Skeletal muscle cell (primary cell): ENCODE measurements at regions not wholly inside any gene's neighbourhood (a gene's known extent, or its start where the extent isn't known, plus 50 kb on each side); places are given as distances from the start of the nearest gene placed in this dataset.

Experiments
- DNase-seq: peaks from one replicate; pipeline ENCODE4 v3.0.0-alpha.2; 2010; ENCODE audit warnings: low read depth
- H3K4me3 ChIP-seq: 2 replicates; pipeline ENCODE4 v1.5.1; 2011; ENCODE audit warnings: low read depth, mild to moderate bottlenecking, control low read depth, low read length, moderate library complexity

DNA sequence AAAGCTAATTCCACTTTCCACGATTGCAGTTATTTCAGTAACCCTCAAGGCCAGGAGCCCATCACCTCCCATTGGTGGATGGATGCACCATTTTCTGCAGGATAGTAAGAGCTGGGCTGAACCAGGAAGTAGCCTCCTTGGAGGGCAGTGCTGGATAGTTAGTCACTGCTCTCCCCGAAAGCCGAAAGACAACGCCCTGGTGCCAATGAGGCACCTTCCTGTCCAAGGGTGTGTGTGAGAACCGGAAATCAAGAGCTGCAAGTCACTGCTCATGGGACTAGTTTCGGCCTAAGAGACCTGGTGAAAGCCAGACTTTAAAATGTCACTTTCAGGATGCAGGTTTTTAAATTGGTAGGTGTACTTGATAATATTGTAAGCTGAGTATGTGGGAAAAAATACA lies 203.8 kb upstream of the HS3ST1 start:
- no peak for DNase-seq
- no peak overlapping the region for H3K4me3 ChIP-seq

DNA sequence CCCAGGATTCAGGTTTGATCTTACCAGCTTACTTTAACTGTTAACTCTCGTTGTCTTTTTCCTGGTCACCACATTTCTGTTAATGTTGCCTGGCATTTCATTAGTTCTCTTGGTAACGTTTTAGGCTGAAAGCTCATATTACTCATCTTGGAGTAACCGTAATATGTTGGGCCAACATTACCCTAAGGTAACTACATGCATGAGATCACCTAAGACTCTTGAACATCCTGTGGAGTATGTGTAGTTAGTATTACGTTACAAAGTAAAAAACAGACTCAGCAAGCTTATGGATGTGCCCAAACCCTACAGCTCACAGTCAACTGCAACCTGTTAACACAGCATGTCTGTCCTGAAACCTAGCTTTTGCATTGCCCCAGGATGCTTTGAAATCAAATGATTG lies 203.3 kb upstream of the HS3ST1 start:
- DNase-seq = no peak
- no peak overlapping the region for H3K4me3 ChIP-seq

DNA sequence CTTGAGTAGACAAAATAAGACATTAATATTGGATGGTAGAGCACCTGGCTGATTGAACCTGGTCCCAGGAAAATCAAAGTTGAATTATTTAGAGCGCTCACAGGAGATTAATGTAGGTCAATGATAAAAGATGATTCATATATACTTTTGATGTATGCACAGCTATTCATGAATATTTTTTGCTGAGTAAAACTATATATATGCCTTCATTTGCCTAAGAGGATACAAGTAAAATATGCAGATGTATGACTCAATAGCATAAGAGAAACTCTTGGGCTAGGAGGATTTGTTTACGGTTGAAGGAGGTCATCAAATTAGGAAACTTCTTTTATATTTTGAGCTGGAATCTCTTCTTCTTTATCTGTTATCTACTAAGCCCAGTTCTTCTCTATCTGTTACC lies 202.7 kb upstream of the HS3ST1 start:
- H3K4me3 ChIP-seq = no peak overlapping the region
- DNase-seq = no peak

DNA sequence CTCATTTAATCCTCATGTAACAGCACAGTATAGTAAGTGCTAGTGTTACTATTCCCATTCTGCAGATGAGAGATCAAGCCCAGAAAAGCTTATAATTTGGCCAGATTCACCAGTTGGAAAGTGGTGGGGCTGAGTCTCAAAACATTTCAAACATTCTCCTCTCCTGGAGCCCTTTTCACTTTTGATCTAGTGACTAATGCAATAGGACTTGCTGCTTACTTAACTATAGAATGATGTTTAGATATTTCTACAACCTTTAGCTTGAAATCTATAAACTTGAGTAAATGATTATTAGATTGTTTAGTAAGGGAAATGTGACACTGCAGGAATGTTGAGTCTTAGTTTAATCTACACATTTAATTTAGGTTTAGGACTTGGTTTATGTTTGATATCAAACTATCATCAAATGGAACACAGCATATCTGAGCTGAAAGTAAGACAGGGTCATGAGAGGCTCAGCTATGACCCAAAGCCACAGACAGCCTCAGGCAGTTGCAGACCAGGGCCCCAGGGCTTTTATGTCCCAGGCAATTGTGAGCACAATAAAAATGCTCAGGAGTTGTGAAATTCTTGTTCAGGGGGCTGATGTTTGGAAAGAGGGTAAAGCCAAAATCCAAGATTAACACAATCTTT lies 199.5 kb upstream of the HS3ST1 start:
- DNase-seq = no peak
- no peak overlapping the region for H3K4me3 ChIP-seq

DNA sequence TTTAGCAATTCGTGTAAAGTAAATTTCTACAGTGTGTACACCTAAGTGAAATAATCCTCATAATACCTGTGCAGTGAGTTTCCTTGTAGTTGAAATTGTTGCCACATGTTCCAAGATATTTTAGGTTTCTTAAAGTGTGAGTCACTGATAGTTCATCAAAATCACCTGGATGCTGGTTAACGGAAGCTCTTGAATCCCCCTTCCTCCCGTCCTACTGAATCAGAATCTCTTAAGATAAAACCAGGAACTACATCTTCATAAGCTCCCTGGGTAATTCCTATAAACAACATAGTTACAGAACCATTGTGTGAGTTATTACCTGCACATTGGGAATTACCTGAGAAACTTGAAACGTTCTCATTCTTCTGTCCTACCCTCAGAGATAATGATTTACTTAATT lies 197.4 kb upstream of the HS3ST1 start:
- no peak for DNase-seq

DNA sequence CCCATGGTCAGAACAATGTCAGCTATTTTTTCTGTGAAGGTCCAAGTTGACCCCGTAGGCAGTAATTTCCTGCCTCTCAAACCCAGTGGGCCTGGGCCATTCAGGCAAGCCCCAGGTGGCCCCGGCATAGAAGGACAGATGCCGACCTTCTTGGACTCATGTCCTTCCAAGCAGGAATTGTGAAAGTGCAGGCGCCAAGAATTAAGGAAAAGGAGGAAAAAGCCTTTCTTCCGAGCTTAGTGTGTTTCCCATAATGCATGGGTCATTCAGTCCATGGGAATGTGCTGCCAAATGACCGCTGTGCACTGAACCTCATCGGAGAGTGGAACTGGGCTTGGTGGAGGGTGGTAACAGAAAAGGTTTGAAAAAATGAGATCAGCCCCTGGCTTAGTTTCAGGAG lies 196.5 kb upstream of the HS3ST1 start:
- H3K4me3 ChIP-seq = no peak overlapping the region
- DNase-seq = no peak

More for the DNA sequence above, 197.4 kb upstream of the HS3ST1 start:
- H3K4me3 ChIP-seq = no peak overlapping the region

DNA sequence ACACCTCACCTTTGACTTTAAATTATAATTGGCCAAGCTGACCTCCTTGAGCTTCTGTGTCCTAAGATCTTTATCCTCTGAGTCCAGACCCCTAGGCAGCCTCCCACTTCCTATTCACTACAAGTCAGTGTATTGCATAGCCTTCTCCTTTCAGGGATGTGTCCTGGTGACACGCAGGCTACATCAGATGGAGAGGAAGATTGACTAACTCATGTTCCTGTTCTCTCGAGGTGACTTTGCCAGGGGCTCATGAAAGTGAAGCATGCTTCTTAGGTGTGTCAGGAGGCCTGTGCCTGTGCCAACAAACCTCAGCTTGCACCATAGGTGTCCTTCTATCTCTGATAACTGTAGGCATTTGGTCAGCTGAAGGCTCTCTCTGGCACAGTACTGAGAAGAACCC lies 195.7 kb upstream of the HS3ST1 start:
- DNase-seq = no peak
- no peak overlapping the region for H3K4me3 ChIP-seq

DNA sequence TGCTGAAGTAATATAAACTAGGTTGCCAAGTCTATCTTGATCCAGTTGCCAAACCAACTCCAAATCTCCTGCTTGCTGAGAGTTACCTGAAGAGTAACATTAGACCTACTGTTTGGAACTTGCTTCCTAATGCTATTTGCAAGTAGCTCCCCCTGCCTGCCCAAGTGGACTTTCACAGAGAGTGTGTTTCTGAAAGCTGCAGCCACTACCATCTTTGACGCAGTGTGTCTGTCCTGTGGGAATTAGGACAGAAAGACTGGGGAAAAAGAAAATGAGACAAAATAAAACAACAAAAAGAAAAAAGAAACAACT lies 195.0 kb upstream of the HS3ST1 start:
- no peak for DNase-seq
- H3K4me3 ChIP-seq = no peak overlapping the region

DNA sequence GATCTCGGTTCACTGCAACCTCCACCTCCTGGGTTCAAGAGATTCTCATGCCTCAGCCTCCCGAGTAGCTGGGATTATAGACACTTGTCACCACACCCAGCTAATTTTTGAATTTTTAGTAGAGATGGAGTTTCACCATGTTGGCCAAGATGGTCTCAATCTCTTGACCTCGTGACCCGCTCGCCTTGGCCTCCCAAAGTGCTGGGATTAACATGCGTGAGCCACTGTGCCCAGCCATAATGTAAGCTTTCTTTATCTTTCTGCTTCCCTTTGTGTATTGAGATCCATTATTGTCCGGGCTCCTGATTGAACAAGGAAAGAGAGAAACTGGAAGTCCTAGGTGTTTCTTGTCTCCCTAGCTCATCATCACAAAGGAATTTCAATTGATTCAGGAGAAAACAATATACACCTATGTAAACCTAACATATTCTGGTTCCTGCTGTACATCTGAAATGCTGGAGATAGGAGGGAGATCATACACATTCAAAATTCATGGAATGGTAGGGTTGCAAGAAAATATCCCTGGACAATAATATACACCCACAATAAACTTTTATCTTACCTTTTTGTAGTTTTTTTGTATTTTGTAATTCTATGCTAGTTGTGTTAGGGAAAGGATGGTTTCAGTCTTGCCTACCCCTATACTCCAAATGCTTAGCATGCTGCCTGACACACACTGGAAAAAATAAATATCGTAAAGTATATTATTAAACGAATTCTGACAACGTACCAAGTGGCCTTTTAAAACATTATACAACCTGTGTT lies 194.4 kb upstream of the HS3ST1 start:
- H3K4me3 ChIP-seq = no peak overlapping the region
- DNase-seq = no peak

DNA sequence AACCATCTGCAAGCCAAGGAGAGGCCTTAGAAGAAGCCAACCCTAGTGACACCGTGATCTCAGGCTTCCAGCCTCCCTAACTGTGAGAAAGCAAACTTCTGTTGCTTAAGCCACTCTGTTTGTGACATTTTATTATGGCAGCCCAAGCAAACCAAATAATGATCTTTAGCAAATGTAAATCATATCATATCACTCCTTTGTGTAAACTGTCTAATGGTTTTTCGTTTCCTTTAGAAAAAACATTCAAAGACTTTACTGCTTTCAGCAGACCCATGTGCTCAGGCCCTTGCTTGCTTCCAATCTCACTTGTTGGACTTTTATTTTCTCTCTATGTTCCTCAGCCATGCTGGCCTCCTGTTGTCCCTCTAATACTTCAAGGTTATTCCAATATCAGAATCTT lies 192.2 kb upstream of the HS3ST1 start:
- no peak overlapping the region for H3K4me3 ChIP-seq
- no peak for DNase-seq

DNA sequence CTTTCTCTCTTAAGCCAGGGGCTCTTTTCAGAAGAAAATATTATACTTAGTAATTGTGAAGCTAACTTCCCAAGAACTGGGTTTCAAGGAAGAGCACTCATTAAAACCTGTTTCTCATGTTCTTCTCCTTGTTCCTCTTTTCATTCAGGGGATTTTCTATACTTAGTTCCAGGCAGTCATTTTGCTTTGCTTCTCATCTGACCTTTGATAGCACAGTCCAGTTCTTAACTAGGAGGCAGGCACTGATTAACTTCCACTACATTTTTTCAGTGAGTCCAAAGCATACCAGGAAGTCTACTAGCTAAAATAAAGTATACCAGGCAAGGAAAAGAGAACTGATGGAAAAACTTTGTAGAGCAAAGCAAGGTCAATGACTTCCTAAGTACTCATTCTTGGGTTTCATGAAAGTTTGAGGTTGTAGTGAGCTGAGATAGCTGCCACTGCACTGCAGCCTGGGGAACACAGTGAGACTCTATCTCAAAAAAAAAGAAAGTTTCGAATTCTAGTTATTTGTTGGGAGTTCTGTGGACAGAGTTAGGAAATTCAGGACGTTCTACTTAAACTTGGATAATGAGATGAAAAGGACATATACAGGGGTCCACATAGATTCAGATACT lies 190.1 kb upstream of the HS3ST1 start:
- H3K4me3 ChIP-seq = no peak overlapping the region
- no peak for DNase-seq

DNA sequence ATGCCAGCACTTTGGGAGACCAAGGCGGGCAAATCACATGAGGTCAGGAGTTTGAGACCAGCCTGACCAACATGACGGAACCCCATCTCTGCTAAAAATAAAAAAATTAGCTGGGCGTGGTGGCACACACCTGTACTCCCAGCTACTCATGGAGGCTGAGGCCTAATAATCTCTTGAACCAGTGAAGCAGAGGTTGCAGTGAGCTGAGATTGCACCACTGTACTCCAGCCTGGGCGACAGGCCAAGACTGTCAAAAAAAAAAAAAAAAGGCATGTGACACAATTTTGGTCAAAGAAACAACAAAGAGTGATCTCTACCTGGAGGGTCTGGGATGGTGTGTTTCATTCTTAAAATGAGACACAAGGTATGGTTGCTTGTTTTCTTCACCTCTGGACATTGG lies 188.2 kb upstream of the HS3ST1 start:
- DNase-seq = no peak
- H3K4me3 ChIP-seq = no peak overlapping the region

DNA sequence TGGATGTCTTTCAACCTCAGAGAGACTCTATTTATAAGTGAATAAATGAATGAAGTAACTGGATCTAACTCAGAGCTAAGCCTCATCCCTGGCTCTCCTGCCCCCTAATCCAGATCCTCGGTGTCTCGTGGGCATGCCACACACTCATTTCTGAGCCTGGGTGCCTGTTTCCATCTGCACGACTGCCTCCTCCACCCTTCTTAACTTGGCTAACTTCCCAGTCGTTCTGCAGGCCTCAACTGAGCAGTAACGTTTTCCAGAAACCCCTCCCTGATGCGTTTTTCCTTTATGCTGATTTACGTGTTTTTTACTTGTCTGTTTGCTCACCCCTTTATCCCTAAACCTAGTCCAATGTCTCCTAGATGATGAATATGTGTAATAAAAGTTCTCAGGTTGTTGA lies 186.9 kb upstream of the HS3ST1 start:
- no peak for DNase-seq

DNA sequence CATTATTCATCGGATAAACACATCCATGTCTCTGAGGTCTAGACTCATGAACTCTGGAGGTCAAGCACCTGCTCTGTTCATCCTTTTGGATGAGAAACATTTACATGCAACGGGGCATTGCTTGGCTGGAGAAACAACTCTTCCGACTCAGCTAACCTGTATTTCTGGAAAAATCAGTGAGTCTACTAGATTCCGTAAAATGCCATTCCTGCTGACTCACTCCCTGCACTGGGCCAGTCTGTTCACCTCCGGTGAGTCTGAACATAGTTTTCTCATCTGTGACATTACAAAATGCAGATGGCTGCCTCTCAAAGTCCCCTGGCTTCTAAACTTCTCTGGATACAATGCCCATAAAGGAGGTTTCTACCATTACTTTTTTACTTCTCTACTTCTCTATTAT lies 185.7 kb upstream of the HS3ST1 start:
- H3K4me3 ChIP-seq = no peak overlapping the region

More for the DNA sequence above, 186.9 kb upstream of the HS3ST1 start:
- H3K4me3 ChIP-seq = no peak overlapping the region

DNA sequence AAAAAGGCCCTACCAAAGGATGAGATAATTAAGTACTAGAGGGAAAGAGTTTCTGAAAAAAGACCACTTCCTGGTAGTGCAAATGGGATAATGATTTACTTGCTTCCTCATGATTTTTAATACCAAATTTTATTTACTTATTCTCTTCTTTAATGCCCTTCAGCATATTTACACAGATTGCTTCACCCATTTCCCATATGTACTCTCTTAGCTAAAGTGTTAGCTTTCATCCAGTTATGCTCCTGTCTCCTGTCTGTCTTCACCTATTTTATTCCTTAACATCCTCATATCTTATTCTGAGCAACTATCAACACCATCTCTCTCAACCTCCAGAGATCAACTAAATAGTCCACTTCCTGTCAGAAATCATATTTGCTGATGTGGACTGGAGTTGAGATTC lies 183.2 kb upstream of the HS3ST1 start:
- no peak for DNase-seq
- H3K4me3 ChIP-seq = no peak overlapping the region

More for the DNA sequence above, 185.7 kb upstream of the HS3ST1 start:
- DNase-seq = no peak

DNA sequence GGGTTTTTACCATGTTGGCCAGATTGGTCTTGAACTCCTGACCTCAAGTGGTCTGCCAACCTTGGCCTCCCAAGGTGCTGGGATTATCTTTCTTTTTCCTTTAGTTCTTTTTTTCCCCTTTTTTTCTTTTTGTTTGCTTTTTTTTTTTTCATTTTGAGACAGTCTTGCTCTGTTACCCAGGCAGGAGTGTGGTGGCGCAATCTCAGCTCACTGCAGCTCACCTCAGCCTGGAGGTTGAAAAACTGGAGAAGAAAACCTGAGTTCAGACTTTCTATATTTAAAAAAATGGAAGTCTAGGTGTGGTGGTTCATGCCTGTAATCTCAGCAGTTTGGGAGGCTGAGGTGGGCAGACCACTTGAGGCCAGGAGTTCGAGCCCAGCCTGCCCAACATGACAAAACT lies 181.1 kb upstream of the HS3ST1 start:
- DNase-seq = no peak
- H3K4me3 ChIP-seq = no peak overlapping the region

DNA sequence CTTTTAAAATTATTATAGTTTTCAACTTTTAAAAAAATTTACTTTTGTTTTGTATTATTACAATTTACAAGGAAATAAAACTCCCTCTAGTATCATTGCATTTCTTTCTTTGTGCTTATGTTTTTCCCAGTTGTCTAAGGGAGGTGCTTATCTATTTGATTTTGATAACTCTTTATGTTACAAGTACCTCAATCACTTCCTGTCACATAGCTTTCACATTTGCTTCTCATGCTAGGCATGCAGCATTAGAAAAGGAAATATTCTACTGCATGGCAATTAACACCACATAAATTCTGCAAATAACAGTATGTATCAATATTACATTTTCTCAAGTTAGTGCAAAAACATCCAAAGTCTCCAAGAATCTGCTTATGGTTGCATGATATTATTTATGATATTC lies 180.3 kb upstream of the HS3ST1 start:
- H3K4me3 ChIP-seq = no peak overlapping the region
- no peak for DNase-seq

DNA sequence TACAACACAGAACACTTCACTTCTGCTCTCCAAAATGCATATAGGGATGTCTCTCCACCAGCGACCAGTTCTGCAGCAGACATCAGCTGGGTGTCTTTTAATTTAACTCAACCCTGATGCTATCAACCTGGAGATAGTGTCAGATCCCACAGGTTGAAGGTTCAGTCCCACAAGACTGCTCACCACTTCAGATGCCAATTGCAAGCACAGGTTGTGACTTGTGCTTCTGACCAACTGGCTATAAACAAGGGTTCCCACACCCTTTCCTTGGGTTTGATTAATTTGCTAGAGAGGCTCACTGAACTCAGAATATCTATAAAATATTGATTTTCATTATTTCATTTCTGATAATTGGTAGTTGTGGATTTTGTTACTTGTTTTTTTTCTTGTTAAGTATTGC lies 177.4 kb upstream of the HS3ST1 start:
- DNase-seq = no peak
- H3K4me3 ChIP-seq = no peak overlapping the region

DNA sequence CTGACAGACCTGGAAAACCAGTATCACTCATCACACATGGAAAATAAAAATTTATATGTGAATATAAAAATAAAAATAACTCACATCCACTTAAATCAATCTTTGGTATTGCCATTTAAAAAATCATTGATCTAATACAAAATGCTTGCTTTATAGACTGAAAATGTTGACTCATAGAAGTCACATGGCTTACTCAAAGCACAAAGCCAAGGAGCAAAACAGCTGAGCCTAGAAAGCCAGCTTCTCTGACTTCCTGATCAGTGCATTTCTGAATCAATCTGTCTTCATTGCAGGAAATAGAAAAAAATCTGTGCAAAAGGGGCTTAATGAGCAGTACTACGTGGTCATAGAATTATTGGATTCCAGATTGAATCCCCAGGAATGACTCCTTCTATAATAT lies 176.9 kb upstream of the HS3ST1 start:
- no peak overlapping the region for H3K4me3 ChIP-seq
- no peak for DNase-seq

DNA sequence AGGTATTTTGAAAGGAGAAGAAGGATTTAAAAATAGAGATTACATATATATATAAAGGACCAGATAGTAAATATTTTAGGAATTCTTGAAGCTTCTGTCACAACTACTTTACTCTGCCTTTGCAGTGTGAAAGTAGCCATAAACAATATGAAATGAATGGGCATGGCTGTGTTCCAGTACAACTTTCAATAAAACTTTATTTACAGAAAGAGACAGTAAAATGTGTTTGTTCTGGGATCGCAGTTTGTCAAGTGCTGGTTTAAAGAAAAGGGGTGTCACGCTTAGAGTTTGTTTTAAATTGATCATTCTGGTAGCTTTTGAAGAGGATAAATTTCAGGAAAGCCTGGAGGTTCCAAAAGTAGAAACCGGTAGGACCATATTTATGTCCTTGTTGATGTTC lies 176.1 kb upstream of the HS3ST1 start:
- no peak overlapping the region for H3K4me3 ChIP-seq
- no peak for DNase-seq

DNA sequence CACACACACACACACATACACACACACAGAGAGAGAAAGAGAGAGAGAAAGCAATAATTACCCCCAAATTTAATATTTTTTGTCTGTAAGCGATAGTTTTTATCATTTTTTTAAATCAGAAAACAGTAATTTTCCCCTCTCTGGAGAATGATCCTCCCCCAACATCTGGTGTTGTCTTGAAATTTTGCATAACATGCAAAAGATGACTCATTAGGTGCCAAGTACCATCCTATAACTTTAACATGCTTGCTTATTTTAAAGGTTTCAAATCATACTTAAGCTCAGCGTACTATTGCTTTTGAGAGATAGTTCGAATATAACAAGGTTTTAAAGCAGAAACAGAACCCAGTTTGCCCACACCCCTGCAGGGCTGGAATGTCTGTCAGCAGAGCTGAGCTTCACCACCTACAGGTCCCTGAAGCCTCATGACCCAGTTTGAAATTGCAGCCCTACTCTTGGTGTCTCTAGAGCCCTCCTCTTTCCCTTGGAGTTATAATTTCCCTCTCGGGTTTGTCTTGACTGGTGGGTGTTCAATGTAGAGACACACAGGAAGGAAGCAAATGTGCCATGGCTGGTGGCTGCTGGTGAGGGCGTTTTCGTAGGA lies 175.0 kb upstream of the HS3ST1 start:
- DNase-seq = no peak
- H3K4me3 ChIP-seq = no peak overlapping the region
